Activated CD4-positive, alpha-beta T cell treated with anti-CD3 and anti-CD28 coated beads, Interleukin-2, Interleukin-4, amounts not matched to agents 100 ng/mL and 50 ng/mL, durations not matched to agents 16 hours and 8 hours (primary cell): ENCODE measurements at regions not wholly inside any gene's neighbourhood (a gene's known extent, or its start where the extent isn't known, plus 50 kb on each side); places are given as distances from the start of the nearest gene placed in this dataset.
"Not testable (repeated sequence)": the region's sequence is repeated elsewhere in the genome, so short reads cannot be mapped to it uniquely, and the experiment has no call there.

Experiments used
- DNase-seq: peaks from one replicate; pipeline ENCODE4 v3.0.0-alpha.2; 2020; ENCODE audit warnings: low spot score

DNA sequence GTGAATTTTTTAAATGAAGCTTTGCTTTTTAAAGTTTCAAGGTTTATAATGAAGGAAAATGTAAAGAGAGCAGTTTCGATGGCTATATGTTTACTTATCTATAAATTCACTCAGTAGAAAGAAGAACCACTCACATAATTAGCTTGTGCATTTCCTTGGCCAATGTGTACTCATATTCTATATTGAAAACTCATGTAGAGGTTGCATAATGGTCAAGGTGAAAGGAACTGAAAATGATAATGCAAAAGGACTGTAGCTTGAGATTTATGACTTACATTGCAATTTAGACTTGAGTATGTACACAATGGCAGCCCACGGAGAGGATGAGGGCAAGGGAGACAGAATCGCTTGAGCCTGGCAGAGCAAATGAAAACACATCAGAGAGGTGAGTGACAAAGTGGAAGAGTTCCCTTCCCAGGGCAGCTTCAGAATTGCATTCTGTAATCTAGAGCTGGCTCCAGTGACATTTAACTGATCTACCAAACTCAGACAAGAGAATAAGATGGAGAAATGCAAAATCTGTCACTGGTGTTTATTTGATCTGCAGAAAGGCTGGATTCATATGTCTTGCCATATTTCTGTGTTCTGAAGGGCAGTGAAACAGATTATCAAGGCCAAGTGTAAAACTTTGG lies 191.8 kb downstream of the TMEM200A start:
- no peak for DNase-seq

DNA sequence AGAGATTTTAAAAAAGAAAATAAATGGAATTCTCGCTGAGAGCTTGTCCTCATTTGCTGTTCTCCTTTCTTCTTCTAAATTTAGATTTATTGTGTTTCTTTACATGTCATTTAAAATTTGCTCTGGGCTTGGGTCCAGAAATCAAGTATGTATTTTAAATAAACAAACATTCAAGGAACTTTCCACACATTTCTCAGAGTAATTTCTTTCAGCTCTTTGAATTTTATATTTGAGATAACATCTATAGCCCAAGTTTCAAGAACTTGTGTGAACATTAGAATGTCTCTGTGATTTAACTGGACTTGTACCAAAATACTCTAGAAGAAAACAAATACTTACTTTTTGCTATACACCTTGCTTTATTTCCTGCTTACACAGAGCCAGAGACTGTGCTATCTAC lies 192.3 kb downstream of the TMEM200A start:
- no peak for DNase-seq

DNA sequence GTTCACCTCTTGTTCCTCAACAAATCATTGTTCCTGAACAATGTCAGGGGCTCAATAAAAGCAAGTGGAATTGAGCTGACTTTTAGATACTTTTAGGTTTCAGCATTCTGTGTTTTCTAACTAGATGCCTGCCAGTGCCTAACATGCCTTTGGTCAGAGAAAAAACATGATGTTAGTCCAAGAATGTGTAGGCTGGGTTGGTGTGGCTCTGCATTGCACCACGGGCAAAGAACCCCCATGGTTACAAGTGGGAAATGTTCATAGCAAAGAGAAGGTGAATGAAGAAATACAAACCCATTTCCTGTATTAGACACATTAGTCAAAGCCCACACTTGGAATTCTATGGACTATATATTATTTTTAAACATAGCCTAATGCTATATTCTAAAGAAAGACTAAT lies 193.3 kb downstream of the TMEM200A start:
- no peak for DNase-seq

DNA sequence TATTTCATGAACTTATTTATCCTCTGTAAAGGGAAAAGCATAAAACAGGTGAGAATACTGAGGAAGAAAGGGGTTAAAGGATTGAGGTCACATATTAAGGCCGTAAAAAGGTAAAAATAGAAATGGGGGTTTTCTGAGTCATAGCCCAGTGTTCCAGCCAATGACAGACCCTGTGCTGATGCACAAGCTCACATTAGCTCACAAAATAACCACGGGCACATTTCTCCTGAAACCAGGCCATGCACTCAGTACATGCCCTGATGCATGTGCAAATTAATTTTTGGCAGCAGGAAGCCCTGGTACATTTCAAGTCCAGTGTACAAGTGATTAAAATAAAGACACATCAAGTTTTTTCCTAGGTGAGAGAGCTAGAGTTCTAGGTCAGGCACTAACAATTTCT lies 194.4 kb downstream of the TMEM200A start:
- DNase-seq: no peak

DNA sequence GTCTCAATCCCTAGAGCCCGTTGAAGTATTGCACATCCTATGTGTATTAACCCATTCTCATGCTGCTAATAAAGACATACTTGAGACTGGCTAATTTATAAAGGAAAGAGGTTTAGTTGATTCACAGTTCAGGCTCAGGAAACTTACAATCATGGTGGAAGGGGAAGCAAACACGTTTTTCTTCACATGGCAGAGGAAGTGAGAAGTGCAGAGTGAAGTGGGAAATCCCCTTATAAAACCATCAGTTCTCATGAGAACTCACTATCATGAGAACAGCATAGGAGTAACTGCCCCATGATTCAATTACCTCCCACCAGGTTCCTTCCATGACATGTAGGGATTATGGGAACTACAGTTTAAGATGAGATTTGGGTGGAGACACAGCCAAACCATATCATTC lies 195.3 kb downstream of the TMEM200A start:
- not testable (repeated sequence) for DNase-seq

DNA sequence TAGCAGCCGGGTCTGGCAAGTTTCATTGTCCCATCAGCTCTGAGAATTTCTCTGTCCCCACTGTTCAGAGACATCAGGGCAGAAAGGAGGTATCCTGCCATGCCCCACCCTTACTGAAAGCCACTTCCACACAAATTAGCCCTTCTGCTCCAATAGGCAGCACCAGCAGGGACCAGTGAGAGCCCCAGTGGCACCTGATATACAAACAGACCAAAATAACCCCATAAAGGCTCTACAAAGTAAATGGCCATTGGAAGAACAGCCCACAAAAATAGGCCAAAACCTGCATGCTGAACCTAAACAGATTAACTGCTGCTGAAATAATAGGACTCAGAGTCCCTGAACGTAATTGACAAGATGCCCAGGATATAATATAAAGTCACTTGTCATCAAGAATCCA lies 199.9 kb downstream of the TMEM200A start:
- no peak for DNase-seq

DNA sequence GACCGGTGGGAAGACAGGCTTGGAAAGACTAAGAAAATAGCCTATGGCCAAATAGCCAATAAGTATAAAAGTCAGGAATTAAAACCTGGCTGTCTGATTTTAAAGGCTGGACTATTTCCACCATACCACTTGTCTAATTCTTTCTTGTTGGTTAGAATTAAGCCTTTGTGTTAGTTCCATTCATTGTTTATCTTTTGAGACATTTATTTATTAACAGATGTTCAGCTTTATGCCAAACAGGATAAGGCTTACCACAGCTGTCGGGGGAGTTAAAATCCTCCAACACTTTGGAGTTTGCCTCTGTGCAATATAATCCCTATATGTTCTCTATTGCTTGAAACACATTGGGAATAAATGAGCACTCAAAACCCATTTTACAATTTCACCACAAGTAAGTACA lies 208.3 kb downstream of the TMEM200A start:
- DNase-seq: no peak

DNA sequence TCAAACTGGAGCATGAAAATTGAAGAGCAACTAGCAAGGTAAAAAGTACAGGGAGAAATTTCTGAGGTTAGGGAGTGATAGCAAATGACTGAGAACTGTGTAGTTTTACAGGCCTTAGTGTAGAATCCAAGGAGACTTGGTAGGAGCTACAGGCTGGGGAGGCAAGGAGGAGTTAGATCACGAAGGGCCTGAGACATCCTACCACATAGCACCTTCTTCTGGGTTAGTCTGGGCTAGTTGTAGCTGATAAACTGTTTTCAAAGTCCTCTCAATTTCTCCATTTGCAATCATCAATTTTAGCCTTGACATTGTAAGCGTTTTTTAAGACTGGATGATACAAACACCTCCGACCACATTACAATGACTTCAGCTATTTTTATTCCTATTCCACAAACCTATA lies 209.7 kb downstream of the TMEM200A start:
- DNase-seq: no peak

DNA sequence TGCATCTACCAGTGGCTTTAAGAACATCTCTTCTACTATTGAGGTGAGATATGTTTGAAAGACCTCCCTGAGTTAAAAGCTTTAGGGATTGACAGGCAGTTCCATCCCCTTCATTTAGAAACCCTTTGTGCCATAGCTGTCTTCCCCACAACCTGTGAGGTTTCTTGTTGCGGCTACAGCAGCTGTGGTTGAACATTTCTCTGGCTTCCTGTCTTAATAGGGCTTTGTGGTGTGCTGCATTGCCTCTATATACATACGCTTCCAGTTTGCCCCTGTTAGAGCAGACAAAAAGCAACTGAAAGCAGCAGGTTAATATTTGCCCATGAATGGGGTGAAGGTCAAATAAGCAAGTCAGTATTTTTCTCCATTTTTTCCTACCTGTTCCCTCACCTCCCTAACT lies 210.2 kb downstream of the TMEM200A start:
- DNase-seq: peak; percentile 87

DNA sequence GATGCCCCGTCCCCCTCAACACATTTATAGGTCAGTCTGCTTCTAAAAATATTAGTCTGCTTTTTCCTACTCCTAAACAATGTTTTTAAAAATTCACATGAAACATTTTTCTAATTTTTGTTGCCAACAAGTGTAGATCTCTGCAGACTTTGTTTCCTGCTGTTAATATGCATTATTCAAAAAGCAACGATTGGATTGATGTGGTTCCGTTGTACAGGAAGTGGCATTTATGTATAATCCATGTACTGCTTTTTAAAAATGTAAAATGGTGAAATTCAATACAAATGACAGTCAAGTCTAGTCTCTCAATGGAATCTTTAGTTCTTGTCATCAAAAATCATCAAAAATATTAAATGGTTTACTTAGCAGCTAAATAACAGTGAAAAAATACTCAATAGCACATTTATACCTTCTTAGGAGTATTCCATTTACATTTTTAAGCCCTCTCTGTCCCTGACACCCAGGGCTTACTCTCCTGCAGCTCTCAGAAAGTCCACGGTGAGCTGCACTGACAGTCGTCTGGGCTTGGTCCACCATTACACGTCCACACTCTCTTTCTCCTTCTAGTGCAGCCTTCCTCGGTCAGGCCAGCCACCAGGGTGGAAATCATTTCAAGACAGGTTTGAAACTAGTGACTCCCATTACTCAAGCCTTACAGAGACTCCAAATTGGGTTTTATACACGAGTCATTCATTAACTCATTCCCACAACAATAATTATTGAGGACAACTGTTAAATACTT lies 211.5 kb downstream of the TMEM200A start:
- DNase-seq: peak; percentile 22

DNA sequence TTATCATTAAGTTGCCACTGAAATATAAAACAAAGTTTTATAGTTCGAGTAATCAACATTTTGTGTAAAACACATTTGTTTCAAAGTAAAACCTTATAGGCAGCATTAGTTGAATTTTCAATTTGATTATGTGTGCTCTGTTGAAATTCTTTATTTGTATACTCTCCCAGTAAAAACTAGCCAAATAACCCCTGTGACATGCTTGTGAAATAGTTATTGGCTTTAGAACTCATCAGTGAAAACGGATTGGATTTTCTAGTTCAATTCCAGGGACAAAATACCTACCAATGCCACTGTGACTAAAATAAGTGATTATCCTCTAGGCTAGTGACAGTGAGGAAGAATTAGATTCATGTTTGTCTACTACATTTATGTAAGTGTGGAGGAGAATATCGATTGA lies 212.9 kb downstream of the TMEM200A start:
- DNase-seq: no peak

DNA sequence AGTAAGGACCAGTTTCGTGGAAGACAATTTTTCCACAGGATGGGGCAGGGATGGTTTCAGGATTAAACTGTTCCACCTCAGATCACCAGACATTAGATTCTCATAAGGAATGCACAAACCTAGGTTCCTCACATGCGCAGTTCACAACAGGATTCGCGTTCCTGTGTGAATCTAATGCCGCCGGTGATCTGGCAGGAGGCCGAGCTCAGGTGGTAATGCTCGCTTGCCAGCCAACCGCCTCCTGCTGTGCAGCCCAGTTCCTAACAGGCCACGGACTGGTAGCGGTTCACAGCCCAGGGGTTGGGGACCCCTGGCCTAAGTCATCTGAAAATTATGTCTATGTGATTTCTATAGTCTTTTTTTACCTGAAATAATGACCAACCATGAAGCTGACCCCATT lies 217.5 kb downstream of the TMEM200A start:
- no peak for DNase-seq

DNA sequence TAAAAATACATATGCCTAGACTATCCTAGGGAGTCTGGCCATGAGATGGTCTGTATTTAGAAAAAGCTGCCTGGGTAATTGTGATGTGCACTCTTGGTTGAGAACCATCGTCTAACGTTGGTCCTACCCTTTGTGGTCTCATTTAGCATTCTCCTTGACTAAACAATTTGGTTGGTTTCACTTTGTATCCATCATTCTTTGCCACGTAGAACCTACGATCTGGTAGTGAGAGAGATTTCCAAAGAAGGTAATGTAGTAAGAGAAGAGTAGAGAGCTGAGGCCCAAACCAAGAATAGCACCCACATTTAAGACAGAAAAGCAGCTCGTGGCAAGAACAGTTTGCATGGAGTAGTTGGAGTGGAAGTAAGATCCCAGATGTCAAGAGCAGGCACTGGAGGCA lies 219.8 kb downstream of the TMEM200A start:
- DNase-seq: no peak

DNA sequence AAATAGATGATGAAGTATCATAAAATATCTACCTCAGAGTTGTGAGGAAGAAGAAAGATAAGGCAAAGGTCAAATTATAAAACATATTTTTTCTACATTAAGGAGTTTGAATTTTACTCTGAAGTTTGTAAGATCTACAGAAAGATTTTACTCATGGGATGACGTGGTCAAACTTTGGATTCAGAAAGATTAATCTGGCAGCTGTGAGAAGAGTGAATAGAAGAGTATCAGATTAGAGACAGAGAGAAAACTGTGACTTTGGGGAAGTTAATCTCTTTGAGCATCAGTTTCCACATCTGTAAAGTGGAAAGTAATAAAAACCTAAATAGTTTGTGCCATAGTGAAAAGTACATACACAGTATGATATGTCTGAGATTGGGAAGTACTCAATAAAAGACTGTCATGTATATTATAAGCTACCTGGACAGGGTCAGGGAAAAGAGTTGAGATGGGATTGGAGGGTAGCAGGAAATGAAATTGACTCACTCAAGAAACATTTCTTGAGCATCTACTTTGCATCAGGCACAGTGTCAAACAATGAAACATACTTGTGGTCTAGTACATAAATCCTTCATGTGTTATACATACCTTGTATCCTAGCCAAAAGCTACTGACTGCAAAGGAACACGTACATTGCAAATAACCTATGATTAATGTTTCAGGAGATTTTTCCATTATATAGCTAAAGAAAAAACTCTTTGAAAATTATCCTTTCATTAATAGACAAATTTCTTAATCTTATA lies 222.1 kb downstream of the TMEM200A start:
- DNase-seq: no peak

DNA sequence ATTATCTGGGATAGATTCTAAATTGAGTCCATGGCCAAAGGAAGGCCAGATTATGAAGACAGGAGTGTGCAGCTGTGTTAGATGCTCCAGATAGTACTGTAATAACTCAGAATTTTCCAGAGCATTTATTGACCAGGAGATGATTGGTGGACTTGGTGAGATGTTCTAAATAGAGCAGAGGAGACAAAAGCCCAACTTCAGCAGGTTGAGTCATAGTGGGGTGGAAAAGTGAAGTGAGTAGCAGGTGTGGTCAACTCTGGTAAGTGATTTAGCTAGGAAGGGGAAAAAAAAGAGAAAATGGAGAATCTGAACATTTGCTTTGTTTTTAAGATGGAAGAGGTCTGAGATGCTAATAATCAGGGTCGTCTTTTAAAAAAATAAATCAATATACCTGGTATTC lies 227.4 kb downstream of the TMEM200A start:
- DNase-seq: no peak

DNA sequence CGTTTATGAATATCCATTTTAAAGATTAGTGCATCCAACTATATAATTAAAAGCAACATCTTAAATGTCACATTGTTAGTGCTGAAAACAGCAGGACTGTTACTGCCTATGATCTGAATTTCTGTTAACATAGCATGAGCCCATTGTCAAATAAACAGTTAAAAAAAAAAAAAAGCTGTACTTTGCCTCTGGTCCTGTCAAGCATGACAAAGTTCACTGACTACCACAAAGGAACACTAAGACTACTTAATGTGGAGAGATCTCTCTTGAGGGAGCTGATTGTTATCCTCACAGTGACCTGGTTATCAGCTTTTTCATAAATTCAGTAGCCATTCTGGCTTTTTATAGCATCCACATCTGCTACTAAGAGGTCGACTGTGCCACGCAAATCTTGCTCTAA lies 228.1 kb downstream of the TMEM200A start:
- DNase-seq: no peak

DNA sequence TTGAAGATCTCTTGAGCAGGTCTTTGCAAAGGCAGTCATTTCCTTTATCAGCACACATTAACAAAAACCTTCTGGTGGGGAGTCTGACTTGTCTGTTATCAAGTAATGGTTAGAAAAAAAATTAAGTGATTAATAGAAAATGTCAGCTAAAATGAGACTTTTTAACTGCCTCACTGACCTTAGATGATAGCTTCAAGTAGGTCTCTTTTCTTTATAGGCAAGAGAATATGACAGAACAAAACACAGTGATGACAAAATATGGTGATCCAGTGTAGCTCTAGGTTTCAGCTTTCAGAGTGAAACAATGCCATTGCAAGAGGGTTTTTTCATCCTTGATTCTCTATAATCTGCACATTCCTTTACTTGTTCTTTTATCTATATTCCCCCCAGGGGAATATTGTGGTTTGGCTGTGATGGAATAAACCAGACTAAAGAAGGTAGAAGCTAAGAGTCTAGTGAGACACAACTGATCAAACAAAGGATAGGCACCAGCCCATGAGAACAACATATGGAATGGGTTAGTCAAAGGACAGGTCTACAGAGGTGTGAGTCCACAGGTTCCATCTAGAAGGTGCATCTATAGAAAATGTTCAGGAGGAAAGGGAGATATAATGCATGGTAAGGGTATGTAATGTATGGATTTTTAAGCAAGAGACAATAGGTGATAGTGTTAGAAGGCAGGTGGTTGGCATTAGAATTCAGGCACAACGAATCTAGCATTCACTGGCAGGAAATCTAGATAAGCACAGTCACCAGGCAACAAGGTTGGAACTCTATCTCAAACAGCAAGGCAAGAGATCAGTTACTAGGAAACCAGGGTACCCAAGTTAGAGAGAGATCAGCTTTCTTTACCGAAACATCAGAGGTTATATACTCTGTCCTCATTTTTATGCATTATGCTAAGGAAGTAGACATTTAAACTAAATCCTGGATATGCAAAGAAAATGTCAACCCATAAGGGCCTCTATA lies 228.9 kb upstream of the SMLR1 start:
- no peak for DNase-seq

DNA sequence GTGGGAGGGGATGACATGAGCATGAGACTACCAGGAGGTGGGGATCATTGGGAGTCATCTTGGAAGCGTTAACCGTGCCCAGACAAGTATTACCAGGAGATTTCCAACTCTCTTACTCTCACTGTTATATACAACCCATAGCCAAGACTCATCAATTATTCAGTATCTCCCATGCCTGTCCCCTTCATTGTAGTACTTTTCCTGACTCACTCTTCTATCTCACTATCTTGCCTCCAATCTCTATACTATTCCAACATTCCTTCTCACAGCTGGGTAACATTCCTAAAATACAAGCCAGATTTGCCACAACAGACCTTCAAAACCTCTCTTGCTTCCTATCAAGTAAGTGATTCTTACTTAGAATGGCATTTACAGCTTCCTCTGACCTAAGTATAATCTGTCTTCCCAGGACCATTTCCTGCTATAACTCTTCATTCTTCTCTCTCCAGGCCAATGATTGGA lies 226.3 kb upstream of the SMLR1 start:
- DNase-seq: no peak

DNA sequence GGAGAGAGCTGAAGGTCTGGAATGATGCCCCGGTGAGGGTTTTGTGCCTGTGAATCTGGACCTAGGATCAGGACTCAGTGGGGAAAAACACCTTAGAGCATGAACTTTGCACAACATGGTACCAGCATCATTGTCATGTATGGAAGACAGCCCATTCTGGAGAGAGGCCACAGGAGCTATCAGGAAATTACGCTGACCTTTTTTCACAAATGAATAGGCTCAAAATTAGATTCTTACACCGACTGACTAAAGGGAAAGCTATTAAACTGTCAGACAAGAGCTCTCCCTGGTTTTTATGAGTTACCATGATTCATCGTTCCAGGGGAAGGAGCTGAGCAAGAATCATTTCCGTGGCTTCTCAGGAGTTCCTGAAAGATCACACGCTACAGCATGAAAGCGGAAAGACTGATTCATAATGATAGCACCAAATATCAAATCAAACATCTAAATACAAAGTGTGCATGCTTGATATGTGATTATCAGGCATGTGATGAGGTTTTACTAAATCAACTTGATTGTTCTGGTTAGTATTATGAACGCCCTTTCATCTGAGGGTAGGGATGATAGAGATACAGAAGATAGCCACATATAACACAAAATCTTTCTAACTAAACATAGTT lies 224.9 kb upstream of the SMLR1 start:
- DNase-seq: peak; percentile 88

DNA sequence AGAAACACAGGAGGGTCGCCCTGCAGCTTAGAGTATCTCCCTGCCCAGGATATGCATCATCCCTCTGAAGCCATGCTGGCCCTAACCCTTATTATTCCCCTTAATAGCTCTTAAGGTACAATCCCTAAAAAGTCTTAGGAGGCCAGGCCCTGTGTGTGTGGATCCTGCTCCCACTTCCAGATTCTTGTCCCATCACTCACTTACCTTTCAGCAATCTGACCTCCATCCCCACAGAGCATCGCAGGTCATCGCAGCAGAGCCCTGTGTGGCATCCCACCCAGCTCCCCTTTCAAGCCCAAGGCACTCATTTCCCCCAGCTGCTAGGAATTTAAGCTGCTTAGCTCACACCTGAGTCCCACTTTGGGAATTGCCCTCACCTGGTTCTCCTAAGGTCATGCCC lies 223.8 kb upstream of the SMLR1 start:
- DNase-seq: no peak

DNA sequence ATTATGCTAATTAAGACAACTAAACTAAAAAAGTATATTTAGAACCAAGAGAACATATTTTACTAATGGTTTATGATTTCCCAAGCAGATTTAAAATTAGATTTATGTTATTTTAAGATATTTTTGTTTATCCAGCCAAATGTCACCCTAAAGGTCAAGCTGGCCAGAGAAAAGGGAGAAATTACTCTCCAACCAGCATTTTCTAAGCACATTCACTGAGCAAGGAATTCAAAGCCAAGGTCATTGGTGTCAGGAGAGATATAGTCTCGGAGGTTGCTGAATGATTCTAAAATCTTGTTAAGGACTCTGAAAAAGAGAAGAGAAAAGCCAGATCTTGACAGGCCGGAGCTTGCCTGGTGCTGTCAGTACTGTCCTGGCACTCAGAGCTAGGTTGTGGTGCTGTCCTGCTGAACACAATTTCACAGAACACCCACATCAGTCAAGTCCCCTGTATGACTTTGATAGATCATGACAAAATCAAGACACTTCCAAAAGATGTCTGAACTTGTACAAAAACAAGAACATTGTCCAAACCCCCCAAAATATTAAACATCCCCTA lies 222.3 kb upstream of the SMLR1 start:
- DNase-seq: no peak
